WTC11 (cell line): ENCODE measurements at regions not wholly inside any gene's neighbourhood (a gene's known extent, or its start where the extent isn't known, plus 50 kb on each side); places are given as distances from the start of the nearest gene placed in this dataset.

Experiments used
- ATAC-seq: fragments of 200-7000 bp; cut with Tn5 transposase; 2 replicates; pipeline ENCODE4 v1.10.0; 2021; ENCODE audit warnings: mild to moderate bottlenecking, moderate library complexity
- CTCF ChIA-PET: fragments of 300-600 bp; sonication (Branson Sonifier 250); formaldehyde crosslinking; loops from one replicate; lab custom pipeline; 2021; ENCODE audit warnings: antibody characterized with exemption; lab: Charles Lee
- POLR2A ChIA-PET: fragments of 350-600 bp; sonication (Branson Sonifier 250); formaldehyde crosslinking; loops from one replicate; lab custom pipeline; 2021; ENCODE audit warnings: antibody characterized with exemption; lab: Charles Lee
- DNase-seq: peaks from one replicate; pipeline ENCODE4 v3.0.0; 2021; ENCODE audit warnings: low spot score
- H3K27ac Mint-ChIP-seq: 2 replicates; pipeline ENCODE4 v1.8.0; 2021; ENCODE audit warnings: mixed read lengths
- H3K27me3 Mint-ChIP-seq: 2 replicates; pipeline ENCODE4 v1.8.0; 2021; ENCODE audit warnings: low read depth, mild to moderate bottlenecking, moderate library complexity, mixed read lengths
- H3K36me3 Mint-ChIP-seq: 2 replicates; pipeline ENCODE4 v1.8.0; 2021; ENCODE audit warnings: mixed read lengths
- H3K4me1 Mint-ChIP-seq: 2 replicates; pipeline ENCODE4 v1.8.0; 2022; ENCODE audit warnings: mixed read lengths
- H3K4me3 Mint-ChIP-seq: 2 replicates; pipeline ENCODE4 v1.8.0; 2021; ENCODE audit warnings: mild to moderate bottlenecking, moderate library complexity, mixed read lengths
- H3K9me3 Mint-ChIP-seq: 2 replicates; pipeline ENCODE4 v1.8.0; 2021; ENCODE audit warnings: mixed read lengths
- AFF4 ChIP-seq: sonication (generic); formaldehyde crosslinking; IDR thresholded peaks from 2 replicates; pipeline ENCODE4 v1.8.1; 2023; ENCODE audit warnings: mild to moderate bottlenecking, missing genetic modification reagents, borderline replicate concordance
- CBFB ChIP-seq: sonication (generic); formaldehyde crosslinking; IDR thresholded peaks from 2 replicates; pipeline ENCODE4 v1.8.1; 2022; ENCODE audit warnings: mild to moderate bottlenecking, low read depth, missing genetic modification reagents
- CREB1 ChIP-seq: sonication (generic); formaldehyde crosslinking; IDR thresholded peaks from 2 replicates; pipeline ENCODE4 v1.8.0; 2023; ENCODE audit warnings: mild to moderate bottlenecking, missing genetic modification reagents
- E2F5 ChIP-seq: sonication (generic); formaldehyde crosslinking; IDR thresholded peaks from 2 replicates; pipeline ENCODE4 v1.8.1; 2022; ENCODE audit warnings: mild to moderate bottlenecking, moderate library complexity, missing genetic modification reagents
- EMX1 ChIP-seq: fragments of 250-450 bp; sonication (Bioruptor Pico); IDR thresholded peaks from 2 replicates; pipeline ENCODE4 v1.8.0; 2021; ENCODE audit warnings: mild to moderate bottlenecking
- HMGA2 ChIP-seq: fragments of 250-450 bp; sonication (Bioruptor Pico); IDR thresholded peaks from 2 replicates; pipeline ENCODE4 v1.4.0; 2021; ENCODE audit warnings: mild to moderate bottlenecking, moderate library complexity
- HMGXB4 ChIP-seq: sonication (generic); formaldehyde crosslinking; IDR thresholded peaks from 2 replicates; pipeline ENCODE4 v1.8.1; 2023; ENCODE audit warnings: mild to moderate bottlenecking, moderate library complexity, missing genetic modification reagents
- MXD4 ChIP-seq: fragments of 250-450 bp; sonication (Bioruptor Pico); IDR thresholded peaks from 2 replicates; pipeline ENCODE4 v1.8.0; 2021; ENCODE audit warnings: mild to moderate bottlenecking, moderate library complexity, borderline replicate concordance
- STAT6 ChIP-seq: sonication (generic); formaldehyde crosslinking; conservative IDR thresholded peaks from 2 replicates; pipeline ENCODE4 v1.8.1; 2023; ENCODE audit warnings: mild to moderate bottlenecking, low read depth, missing genetic modification reagents, moderate library complexity
- ZBTB21 ChIP-seq: sonication (generic); formaldehyde crosslinking; IDR thresholded peaks from 2 replicates; pipeline ENCODE4 v1.8.1; 2023; ENCODE audit warnings: mild to moderate bottlenecking, missing genetic modification reagents, borderline replicate concordance
- ZNF219 ChIP-seq: sonication (generic); formaldehyde crosslinking; IDR thresholded peaks from 2 replicates; pipeline ENCODE4 v1.8.0; 2023; ENCODE audit warnings: missing genetic modification reagents, mild to moderate bottlenecking, borderline replicate concordance
- ZNF396 ChIP-seq: fragments of 250-450 bp; sonication (Bioruptor Pico); IDR thresholded peaks from 2 replicates; pipeline ENCODE4 v1.8.0; 2021; ENCODE audit warnings: mild to moderate bottlenecking, moderate library complexity, borderline replicate concordance
- ZNF671 ChIP-seq: fragments of 250-450 bp; sonication (Bioruptor Pico); IDR thresholded peaks from 2 replicates; pipeline ENCODE4 v1.8.0; 2021; ENCODE audit warnings: mild to moderate bottlenecking
- TF ChIP-seq, protein P1 (sequence below): sonication (generic); formaldehyde crosslinking; IDR thresholded peaks from 2 replicates; pipeline ENCODE4 v1.8.1; 2022; ENCODE audit warnings: missing genetic modification reagents, borderline replicate concordance
- TF ChIP-seq, protein P2 (sequence below): sonication (generic); formaldehyde crosslinking; IDR thresholded peaks from 2 replicates; pipeline ENCODE4 v1.8.1; 2023; ENCODE audit warnings: mild to moderate bottlenecking, missing genetic modification reagents

- H3K36me3 Mint-ChIP-seq, result no peaks in the 10 kb centered on the region
- H3K27me3 Mint-ChIP-seq, result peaks cover 14% of the 10 kb centered on the region; the same call in 1 of the 2 replicates
- peaks cover 49% of the 10 kb centered on the region for H3K4me1 Mint-ChIP-seq
- ATAC-seq, result no peak
- POLR2A ChIA-PET, result no interaction called here
- H3K4me3 Mint-ChIP-seq, result no peak overlapping the region
- no peaks in the 10 kb centered on the region for H3K9me3 Mint-ChIP-seq
- CTCF ChIA-PET, result no interaction called here
- no peak for TF ChIP-seq HMGA2 (CRISPR knock-in tag)
- TF ChIP-seq, protein P1, sequence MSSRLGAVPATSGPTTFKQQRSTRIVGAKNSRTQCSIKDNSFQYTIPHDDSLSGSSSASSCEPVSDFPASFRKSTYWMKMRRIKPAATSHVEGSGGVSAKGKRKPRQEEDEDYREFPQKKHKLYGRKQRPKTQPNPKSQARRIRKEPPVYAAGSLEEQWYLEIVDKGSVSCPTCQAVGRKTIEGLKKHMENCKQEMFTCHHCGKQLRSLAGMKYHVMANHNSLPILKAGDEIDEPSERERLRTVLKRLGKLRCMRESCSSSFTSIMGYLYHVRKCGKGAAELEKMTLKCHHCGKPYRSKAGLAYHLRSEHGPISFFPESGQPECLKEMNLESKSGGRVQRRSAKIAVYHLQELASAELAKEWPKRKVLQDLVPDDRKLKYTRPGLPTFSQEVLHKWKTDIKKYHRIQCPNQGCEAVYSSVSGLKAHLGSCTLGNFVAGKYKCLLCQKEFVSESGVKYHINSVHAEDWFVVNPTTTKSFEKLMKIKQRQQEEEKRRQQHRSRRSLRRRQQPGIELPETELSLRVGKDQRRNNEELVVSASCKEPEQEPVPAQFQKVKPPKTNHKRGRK (CRISPR knock-in tag), result no peak
- no peak for TF ChIP-seq CBFB
- TF ChIP-seq HMGXB4 (CRISPR knock-in tag), result no peak
- no peak for TF ChIP-seq E2F5 (CRISPR knock-in tag)
- TF ChIP-seq ZNF671 (CRISPR knock-in tag), result no peak
- TF ChIP-seq ZBTB21 (CRISPR knock-in tag), result no peak
- no peak for TF ChIP-seq CREB1 (CRISPR knock-in tag)
- no peak for TF ChIP-seq MXD4 (CRISPR knock-in tag)
- no peak for TF ChIP-seq EMX1 (CRISPR knock-in tag)
- TF ChIP-seq AFF4 (CRISPR knock-in tag), result no peak
- TF ChIP-seq STAT6 (CRISPR knock-in tag), result no peak
- TF ChIP-seq, protein P2, sequence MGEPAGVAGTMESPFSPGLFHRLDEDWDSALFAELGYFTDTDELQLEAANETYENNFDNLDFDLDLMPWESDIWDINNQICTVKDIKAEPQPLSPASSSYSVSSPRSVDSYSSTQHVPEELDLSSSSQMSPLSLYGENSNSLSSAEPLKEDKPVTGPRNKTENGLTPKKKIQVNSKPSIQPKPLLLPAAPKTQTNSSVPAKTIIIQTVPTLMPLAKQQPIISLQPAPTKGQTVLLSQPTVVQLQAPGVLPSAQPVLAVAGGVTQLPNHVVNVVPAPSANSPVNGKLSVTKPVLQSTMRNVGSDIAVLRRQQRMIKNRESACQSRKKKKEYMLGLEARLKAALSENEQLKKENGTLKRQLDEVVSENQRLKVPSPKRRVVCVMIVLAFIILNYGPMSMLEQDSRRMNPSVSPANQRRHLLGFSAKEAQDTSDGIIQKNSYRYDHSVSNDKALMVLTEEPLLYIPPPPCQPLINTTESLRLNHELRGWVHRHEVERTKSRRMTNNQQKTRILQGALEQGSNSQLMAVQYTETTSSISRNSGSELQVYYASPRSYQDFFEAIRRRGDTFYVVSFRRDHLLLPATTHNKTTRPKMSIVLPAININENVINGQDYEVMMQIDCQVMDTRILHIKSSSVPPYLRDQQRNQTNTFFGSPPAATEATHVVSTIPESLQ (CRISPR knock-in tag), result no peak
- TF ChIP-seq ZNF396 (CRISPR knock-in tag), result no peak
- no peak for TF ChIP-seq ZNF219 (CRISPR knock-in tag)
- H3K27ac Mint-ChIP-seq, result no peak overlapping the region
- no peak for DNase-seq
Observed at GRCh38 chr4:153081006-153081580, 123.2 kb upstream of the TRIM2 start.
